ENCODE measurements at regions not wholly inside any gene's neighbourhood (a gene's known extent, or its start where the extent isn't known, plus 50 kb on each side); places are given as distances from the start of the nearest gene placed in this dataset.

DNA sequence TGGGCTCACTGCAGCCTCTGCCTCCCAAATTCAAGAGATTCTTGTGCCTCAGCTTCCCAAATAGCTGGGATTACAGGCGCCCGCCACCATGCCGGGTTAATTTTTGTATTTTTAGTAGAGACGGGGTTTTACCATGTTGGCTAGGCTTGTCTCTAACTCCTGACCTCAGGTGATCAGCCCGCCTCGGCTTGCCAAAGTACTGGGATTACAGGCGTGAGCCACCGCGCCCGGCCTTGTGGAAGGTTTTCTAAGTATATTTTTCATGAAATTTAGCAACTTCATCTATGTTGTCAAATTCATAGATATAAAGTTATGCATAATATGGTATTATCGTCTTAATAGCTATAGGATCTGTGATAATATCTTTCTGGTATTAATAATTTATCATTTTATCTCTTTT, 275.6 kb upstream of the GRM7 start:
- ATAC-seq (ENCODE audit: insufficient number of reproducible peaks, low FRiP score, low read depth) (no peak), DNase-seq (ENCODE audit: low spot score) (no peak)
- no peaks in the 10 kb centered on the region for H3K9me3 ChIP-seq
- H3K36me3 ChIP-seq: no peaks in the 10 kb centered on the region
- no peaks in the 10 kb centered on the region for H3K4me1 ChIP-seq (ENCODE audit: control insufficient read depth in 1 of 2, low read depth in 2 of 2)
- H3K4me3 ChIP-seq: no peak overlapping the region
- no peak overlapping the region for H3K27ac ChIP-seq
- TF ChIP-seq CTCF (IDR thresholded peaks at IDR 0.05): no peak
- H3K27me3 ChIP-seq (replicated peaks; ENCODE audit: insufficient read depth): no peaks in the 10 kb centered on the region

DNA sequence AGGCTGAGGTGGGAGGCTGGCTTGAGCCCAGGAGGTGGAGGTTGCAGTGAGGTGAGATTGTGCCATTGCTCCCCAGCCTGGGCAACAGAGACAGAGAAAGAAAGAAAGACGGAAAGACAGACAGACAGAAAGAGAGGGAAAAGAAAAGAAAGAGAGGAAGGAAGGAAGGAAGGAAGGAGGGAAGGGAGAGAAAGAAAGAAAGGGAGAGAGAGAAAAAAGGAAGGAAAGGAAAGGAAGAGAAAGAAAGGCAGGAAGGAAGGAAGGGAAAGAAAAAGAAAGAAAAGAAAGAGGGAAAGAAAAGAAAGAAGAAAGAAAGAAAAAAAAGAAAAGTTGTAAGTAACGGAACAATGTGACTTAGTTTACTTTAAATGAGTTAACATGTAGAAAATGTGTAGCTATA, 260.7 kb upstream of the GRM7 start:
- ATAC-seq (ENCODE audit: insufficient number of reproducible peaks, low FRiP score, low read depth): no peak
- TF ChIP-seq CTCF (IDR thresholded peaks at IDR 0.05): no peak
- Histone ChIP-seq H3K27ac (no peak overlapping the region), H3K4me3 (no peak overlapping the region), H3K9me3 (no peaks in the 10 kb centered on the region), H3K4me1 (ENCODE audit: control insufficient read depth in 1 of 2, low read depth in 2 of 2) (no peaks in the 10 kb centered on the region), H3K27me3 (replicated peaks; ENCODE audit: insufficient read depth) (no peaks in the 10 kb centered on the region), H3K36me3 (no peaks in the 10 kb centered on the region)
- no peak for DNase-seq (ENCODE audit: low spot score)

DNA sequence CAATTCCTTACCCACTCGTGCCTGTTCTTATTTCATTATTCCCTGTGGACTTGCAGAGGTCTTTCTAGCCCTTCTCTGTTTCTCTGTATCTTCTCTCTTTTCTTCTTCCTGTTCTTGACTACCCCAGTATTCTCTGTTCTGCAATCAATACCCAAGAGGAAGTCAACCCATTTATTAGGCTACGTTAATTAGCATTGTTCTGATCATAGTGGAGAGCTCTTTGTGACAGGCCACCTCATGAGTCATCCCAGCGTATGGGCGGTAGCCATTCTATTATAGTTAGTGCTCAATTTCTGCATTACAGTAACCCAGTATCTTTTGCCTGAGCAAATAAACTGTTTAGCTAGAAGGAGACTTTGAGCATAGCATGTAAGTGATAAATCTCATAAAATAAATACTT, 259.5 kb upstream of the GRM7 start:
- Histone ChIP-seq H3K9me3 (no peaks in the 10 kb centered on the region), H3K27me3 (replicated peaks; ENCODE audit: insufficient read depth) (no peaks in the 10 kb centered on the region), H3K4me1 (ENCODE audit: control insufficient read depth in 1 of 2, low read depth in 2 of 2) (no peaks in the 10 kb centered on the region), H3K4me3 (no peak overlapping the region), H3K27ac (no peak overlapping the region), H3K36me3 (no peaks in the 10 kb centered on the region)
- ATAC-seq (ENCODE audit: insufficient number of reproducible peaks, low FRiP score, low read depth) (no peak), DNase-seq (ENCODE audit: low spot score) (no peak)
- TF ChIP-seq CTCF (IDR thresholded peaks at IDR 0.05): no peak

DNA sequence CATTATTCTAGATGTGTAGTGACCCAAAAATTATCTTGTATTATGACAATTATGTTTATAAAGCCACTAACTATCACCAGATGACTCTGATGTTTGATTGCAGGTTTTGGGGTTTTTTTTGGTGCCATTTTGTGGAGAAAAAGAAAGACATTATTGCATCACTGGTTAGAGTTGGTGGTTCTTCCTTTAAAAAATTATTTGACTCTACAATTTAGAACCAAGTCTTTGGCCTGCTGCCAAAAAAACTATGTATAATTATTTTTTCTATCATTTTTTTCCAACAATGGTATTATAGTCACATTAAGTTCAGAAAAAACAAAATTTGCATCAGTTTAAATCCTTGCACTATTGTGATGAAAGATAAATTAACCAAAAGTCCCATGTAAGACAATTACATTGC, 258.6 kb upstream of the GRM7 start:
- H3K4me1 ChIP-seq (ENCODE audit: control insufficient read depth in 1 of 2, low read depth in 2 of 2): no peaks in the 10 kb centered on the region

GRCh38 chr3:6605227-6605626, 255.7 kb upstream of the GRM7 start:
- no peaks in the 10 kb centered on the region for H3K9me3 ChIP-seq
- no peak for TF ChIP-seq CTCF (IDR thresholded peaks at IDR 0.05)
- DNase-seq (ENCODE audit: low spot score) (no peak), ATAC-seq (ENCODE audit: insufficient number of reproducible peaks, low FRiP score, low read depth) (no peak)
- H3K4me3 ChIP-seq: no peak overlapping the region
- no peaks in the 10 kb centered on the region for H3K4me1 ChIP-seq (ENCODE audit: control insufficient read depth in 1 of 2, low read depth in 2 of 2)
- no peaks in the 10 kb centered on the region for H3K27me3 ChIP-seq (replicated peaks; ENCODE audit: insufficient read depth)
- H3K36me3 ChIP-seq: no peaks in the 10 kb centered on the region
- H3K27ac ChIP-seq: no peak overlapping the region

More for the DNA sequence above, 258.6 kb upstream of the GRM7 start:
- Histone ChIP-seq H3K9me3 (no peaks in the 10 kb centered on the region), H3K4me3 (no peak overlapping the region), H3K27me3 (replicated peaks; ENCODE audit: insufficient read depth) (no peaks in the 10 kb centered on the region), H3K27ac (no peak overlapping the region), H3K36me3 (no peaks in the 10 kb centered on the region)
- ATAC-seq (ENCODE audit: insufficient number of reproducible peaks, low FRiP score, low read depth): no peak
- no peak for DNase-seq (ENCODE audit: low spot score)
- no peak for TF ChIP-seq CTCF (IDR thresholded peaks at IDR 0.05)
